IPS-NIHi7 (cell line): ENCODE measurements at regions not wholly inside any gene's neighbourhood (a gene's known extent, or its start where the extent isn't known, plus 50 kb on each side); places are given as distances from the start of the nearest gene placed in this dataset.

Source experiments
- DNase-seq: peaks from one replicate; pipeline ENCODE4 v3.0.0; 2012; ENCODE audit warnings: mixed read lengths; ENCODE audit errors: extremely low spot score

DNA sequence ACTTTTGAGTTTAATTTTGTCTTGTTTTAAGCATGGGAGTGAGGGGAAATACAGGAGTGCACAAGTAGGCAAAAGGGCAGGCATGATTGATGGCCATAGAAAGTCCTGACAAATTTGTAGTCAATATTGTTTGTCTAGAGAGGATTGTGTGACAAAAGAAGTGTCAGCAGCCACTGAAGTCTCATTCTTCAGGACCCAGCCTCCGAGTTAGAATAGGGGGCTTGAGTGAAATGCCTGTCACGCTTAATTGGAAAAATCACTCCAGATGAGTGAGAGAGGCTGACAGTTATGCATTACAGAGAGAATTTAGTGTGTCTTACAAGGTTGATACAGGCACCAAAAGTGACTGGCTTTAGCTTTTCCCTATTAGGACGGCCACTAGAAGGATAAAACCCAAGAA is 81.9 kb upstream of the RPS23 start:
- DNase-seq, result no peak

DNA sequence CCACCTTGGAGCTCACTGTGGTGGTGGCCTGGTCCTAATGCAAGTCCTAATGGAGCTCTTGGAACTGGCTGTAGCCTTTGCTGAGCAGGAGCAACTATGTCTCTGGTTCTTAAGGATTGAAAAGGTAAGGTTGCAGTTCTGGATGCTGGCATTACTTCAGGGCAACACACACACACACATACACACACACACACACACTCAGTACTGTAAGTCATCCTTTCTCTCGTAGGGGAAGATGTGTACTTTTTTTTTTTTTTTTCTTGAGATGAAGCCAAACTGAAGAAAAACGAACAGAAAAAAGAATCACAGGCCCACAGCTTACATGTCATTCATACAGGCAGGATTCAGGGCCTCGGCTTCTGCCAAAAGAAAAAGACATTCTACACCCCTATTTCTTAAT is 81.1 kb upstream of the RPS23 start:
- DNase-seq, result no peak

DNA sequence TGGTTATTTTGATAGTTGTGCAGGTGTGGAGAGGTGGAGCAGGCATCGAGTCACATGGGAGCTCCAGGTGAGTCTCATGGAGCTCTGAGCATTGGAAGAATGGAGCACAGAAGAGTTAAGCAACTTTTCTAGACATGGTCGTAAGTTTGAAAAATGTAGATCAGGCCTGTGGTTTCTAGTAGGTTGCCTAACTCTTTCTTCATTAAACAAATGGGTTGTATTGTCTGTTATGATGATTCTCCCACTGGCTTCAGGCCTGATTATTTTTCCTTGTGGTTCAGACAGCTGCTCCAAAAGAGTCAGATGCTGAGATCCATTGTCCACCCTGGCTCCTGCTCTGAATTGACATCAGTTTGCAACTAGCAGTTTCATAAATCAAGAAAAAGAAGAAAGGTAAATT is 80.3 kb upstream of the RPS23 start:
- no peak for DNase-seq

DNA sequence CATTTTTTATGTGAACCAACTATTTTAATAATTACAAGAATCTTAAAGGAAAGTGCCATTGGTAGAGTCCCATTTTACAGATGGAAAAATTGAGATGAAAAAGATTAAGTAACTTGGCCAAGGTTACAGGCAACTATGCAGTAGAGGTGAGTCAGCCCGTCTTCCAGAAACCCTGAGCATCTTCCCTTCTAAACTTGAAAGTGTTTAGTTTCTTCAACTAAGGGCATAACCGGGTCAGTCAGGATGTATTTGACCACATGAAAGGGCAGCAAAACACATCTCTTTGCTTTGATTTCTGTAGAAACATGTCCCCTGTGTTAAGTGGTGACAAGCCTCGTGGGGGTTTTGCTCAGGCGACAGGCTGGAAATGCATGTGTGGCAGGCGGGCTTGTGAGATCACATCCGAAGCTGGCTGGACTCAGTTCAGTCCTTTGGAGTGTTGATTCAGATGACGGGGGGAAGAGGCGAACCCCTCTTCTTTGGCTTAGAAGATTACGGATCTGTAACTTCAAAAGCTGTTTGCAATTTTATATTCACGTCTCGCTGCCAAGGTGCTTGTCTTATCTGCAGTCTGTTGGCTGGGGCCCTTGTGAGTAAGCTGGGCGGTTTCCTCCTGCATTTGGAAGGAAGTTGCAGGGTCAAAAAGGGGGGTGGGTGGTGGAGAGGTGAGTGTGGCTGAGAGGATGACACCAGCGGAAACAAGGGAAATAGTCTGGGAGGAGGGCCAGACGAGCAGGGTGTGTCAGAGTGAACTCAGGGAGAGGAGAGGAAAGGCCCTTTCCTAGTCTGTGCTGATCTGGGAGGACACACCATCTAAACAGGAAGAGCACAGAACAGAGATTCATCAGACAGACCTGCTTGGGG is 78.9 kb upstream of the RPS23 start:
- DNase-seq, result peak; percentile 39

DNA sequence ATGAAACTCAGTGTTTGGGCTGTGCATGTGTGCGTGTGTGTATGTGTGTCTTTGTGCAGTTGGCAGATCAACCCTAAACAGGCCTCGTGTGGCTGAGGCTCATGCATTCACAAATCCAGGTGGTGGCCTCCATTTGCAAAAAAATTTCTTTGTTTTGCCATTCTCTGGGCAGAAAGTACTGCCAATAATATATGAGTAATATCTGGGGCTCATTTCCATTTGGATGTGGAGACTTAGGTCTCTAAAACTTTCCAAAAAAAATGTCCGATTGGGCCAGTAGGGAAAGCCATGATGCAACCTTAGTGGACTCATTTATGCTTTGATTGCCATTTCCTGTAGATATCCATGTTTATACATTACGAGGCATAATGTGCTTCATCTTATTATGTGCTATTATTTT is 77.9 kb upstream of the RPS23 start:
- DNase-seq, result no peak

DNA sequence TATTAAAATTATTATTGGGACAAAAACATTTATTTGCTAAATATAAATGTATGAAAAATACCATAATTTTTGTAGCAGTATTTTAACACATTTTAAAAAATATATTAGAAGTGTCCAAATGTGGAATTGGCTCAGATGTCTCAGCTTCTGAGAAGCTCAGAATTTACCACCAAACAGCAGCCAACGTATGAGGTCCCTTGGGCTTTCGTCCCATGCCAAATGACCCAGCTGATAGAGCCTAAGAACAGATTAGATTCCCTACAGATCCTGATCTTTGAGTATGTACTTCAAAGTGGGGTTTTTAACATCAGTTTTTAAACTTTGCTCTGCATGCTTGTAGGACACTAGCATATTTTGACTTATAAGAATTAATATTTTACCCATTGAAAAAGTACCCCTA is 77.3 kb upstream of the RPS23 start:
- DNase-seq, result no peak

DNA sequence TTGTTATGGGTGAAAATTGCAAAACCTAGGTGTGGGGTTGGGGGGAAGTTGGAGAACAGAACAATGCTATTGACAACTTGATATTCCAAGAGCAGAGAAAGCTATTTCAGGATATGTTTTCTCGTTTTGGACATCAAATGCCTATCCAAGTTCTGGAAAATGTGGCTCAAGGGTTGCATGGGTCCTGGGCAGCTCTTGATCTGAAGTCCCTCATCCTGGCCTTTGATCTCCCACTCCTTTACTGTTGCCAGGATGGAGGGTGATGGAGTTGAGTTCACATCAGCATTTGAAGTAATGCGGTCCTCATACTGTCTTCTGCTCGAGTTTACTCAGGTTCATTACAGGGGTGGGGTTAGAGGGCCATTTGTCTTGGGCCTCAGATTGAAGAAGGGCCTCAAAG is 76.9 kb upstream of the RPS23 start:
- no peak for DNase-seq

DNA sequence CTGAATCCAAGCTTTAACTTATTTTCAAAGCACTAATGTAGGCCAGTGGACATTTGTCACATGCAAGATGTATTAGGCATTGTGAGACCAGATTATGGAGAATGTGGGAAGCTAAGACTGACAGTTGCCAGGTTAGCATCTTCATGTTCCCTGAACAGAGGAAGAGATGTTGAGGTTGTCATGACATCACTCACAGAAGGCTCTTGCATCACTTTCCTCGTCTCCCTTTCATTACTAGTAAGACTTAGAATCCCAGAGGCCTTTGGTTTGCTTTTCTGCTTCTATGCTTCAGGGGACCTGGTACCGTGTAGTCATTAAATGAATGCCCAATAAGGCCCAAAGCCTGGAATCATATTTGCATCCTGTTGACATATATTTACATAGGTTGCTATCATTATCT is 76.4 kb upstream of the RPS23 start:
- no peak for DNase-seq

DNA sequence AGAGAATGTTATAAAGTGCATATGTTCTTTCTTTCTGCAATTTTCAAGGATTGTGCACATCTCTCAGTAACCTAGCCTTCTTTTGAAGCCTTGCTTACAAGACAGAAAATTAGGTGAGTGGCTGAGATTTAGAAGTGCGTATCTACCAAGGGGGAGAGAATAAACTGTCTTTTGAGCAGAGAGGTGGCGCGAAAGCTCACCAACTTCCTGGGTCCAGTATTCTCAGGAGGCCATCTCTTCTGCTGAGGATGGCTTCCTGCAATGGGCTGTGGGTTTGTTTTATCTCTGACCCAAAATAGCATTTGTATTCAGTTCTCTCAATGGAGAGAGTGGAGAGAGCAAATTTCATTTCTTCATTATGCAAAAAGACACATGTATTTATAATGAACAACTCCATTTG is 75.4 kb upstream of the RPS23 start:
- no peak for DNase-seq

DNA sequence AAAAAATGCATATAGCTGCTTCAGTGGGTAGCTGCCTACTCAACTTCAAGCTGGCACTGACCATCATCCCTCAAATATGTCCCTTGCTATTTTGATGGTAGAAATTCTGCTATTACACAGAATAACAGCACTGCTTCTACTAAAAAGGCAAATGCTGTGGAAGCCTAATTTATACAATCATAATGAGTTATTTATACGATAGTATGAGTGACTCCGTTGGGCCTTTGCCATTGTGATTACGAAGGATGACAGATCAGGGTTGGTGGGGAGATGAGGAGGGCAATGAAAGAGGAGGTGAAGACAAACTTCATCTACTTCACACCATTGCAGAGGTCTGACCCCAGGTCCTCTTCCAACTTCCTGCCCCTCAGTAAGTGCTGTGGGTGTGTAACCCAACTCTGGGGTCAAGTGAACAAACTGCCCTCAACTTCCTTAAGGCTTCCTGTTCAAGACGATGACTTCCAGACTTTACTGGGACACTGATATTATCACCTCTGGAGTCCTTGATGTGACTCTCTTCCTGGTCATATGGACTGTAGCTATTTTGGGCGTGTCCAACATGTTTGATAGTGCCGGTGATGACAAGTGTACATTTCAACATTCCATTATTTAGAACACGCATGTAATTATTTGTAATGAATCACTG is 74.1 kb upstream of the RPS23 start:
- DNase-seq, result no peak

DNA sequence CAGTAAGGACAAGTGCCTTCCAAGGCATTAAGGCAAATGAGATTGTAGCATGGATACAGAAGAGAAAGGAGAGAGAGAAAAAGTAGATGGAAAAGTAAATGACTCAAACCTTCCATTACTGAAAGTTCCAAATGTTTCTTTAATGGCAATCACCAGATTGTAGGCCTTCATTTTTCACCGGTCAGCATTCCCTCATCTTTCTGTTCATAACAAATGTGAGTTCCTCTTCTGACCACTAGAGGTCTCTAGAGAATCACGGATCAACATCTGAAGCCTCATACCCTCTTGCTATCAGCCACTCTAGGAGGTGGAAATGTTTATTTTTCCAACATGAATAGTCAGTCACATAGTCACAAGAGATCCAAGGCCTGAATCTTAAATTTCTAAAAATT is 73.6 kb upstream of the RPS23 start:
- DNase-seq, result peak; percentile 71

DNA sequence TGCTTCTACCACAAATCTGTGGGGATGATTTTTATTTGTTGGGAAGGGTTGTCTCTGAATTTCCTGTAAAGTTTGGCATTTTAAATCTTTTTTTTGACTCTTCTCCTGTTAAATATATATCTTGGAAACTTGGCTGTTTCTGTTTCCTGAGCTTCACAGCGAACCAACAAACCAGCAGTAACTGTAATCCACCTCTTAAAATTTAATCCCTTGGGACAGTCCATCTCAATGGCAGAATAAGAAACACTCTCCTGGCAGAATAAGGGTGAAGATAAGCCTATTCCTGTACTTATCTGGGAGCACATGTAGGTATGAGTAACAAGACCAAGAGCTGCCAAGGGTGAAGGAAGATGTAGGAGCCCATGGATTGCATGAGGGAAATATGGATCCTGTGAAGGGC is 73.1 kb upstream of the RPS23 start:
- no peak for DNase-seq

DNA sequence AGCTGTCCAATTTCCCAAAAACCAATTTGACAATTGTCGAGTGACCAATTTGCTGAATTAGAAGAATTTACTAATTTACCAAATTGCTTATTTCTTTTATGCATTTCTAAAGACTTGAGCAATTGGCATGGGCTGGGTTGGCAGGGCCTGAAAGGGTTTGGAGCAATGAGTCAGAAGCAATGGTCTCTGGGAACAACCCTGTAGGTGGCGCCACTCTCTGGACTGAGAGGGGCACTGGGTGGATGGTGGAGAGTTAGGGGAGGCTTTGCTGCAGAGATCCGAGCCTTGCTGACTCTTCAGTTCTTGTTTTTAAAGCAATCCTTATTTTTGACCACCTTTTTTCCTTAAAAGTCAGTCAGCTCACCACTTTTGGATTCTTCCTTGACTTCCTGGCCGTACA is 71.5 kb upstream of the RPS23 start:
- peak; percentile 80 for DNase-seq

DNA sequence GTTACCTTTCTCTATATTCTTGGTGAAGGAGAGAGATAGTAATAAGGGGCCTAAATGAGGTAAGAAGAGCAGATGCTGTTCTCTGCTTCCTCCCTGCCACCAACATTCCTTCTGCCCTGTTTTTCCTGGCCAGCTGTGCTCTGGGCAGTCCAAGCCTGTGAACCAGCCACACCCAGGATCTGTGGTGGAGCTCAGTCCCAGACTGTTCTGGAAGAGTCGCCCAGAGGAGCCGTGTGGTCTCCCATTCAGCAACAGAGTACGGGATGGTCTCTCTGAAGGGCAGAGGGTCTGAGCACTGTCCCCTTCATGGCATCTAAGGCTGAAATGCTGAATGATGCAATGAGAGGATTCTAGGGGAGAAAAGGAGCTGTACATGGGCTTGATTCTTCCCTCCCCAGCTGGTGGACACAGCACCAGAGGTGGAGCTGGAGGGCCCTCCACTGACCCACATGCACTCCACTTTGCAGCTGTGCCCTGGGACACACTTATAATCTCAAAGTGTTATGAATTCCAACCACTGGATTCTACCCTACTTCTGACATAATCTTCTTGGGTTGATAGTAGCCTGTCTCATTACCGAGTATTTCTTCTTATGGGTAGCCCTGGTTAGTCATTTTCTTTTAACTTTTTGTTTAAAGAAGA is 70.8 kb upstream of the RPS23 start:
- DNase-seq, result no peak

DNA sequence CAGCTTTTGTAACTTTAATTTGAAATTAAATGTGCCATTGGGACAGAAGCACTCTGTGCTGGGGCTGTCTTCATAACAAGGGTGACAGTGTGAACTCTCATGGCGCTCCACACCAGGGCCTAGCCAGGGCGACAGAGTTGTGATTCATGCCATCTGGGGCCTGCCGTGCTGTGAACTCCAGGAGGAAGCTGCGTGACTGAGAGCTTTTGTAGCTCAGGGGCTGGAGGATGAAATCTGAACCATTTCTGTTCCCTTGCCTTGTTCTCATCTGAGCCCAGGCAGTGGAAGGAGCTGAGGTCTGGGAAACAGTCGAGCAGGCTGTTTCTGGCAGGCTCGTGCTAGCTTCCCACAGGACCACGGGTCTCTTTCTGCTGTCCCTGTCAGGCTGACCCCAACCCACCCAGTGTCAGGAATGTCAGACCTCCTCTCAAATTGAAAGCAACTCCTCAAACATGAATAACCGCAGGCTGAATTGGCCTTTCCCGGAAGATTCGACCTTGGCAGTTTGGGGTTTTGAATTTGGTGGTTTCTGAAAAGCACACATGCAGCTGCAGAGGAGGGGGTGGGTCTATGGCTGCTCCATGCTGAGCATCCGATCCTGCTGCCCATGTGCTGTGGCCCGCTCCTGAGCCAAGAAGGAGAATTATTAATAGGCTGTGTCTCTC is 69.2 kb upstream of the RPS23 start:
- DNase-seq, result peak; percentile 35

DNA sequence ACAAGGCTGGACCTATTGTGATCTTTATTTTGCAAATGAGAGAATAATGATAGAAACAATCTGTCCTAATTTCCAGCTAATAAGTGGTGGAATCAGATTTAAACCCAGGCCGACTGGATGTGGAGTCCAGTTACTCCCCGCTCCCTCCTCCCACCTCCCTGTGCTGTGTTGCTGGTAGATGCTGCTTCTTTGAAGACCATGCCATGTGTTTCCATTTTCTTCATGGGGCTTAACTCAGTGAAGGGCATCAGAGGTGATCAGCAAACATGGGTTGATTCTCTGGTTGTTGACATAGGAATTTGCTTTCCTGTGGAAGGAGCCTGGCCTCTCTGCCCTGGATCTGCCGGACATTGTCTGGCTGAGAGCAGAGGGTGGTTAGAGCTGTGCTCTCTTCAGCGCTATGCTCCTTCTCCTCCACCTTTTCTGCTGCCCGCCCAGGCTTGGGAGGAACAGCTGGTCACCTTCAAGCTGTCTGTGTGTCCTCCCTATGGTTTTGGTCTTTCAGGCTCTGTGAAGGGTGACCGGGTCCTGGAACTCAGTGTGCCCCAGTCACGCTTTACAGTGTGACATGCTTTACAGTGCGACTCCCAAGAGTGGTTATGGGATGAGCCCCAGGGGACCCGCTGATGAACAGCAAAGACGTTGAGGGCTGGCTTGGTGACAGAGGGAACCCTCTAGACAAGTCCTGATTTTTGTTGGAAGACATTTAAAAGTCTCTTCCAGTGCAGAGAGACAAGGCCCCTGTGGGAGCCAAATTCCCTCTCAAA is 68.4 kb upstream of the RPS23 start:
- no peak for DNase-seq

DNA sequence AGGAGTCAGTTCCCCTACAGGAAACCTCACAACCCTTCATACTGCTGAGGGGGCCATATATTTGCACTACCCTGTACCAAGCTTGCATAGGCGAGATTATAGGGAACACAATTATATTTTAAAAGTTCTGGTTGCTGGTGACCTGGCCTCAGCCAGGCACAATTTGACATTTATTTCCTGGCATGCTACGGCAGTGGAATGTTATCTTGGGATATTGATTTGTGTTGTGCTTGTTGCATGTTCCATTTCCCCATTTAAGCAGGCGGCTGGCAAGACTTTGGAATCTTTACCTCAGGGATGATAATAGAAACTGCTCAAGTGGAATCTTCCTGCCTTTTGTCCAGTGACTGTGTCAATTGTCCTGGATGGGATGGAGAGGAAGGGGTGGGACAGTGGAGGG is 67.0 kb upstream of the RPS23 start:
- DNase-seq, result no peak

DNA sequence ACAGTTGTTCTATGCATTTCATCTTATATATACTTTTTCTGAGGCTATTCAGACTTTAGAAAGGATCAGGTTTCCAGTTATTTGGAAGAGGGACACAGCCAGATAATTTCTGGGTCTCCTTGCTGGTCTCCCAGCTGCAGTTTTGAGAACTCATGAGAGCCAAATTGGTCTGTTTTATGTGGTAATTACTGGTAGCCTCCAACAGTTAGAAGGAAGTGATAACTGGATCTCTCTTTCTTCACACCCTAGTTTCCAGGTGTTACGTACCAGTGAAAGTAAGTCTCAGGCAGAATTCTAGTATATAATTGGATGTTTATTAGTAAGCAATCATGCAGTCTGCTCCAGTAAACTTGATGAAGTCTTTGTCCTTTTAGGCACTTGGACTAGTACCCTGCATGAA is 63.2 kb upstream of the RPS23 start:
- no peak for DNase-seq

DNA sequence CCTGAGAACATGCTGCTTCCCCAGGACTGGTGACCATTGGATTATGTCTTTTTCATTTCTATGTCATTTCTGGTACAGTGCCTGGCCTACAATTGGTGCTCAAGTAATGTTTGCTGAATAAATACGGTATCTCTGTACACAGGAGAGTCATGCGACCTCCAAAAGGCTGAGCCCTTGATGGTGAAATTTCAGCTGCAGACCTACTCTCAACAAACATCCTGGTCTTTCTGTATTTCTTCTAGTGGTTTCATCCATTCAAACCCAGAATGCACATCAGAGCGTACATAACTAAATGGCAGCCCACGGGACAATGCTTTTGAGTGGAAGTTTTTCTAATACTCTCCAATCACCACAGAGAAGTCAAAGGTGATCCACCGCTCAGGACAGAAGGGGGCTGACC is 62.6 kb upstream of the RPS23 start:
- no peak for DNase-seq

DNA sequence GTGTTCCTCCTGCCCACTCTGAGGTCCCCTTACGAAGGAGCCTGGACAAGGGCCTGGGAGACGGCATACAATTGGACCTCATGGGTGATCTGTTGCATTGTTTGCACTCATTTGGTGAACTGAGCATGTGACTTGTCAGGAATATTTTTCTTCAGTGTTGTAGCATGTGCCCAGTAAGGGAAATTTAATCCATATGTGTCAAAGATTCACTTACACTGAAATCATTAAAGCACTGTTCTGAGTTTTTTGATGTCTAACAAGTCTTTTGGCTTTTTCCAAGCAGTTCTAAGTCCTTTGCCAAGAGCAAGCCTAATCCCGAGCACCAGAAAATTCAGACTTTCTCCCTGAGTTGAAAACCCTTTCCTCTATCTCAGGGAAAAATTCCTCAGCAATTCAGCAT is 61.6 kb upstream of the RPS23 start:
- no peak for DNase-seq

DNA sequence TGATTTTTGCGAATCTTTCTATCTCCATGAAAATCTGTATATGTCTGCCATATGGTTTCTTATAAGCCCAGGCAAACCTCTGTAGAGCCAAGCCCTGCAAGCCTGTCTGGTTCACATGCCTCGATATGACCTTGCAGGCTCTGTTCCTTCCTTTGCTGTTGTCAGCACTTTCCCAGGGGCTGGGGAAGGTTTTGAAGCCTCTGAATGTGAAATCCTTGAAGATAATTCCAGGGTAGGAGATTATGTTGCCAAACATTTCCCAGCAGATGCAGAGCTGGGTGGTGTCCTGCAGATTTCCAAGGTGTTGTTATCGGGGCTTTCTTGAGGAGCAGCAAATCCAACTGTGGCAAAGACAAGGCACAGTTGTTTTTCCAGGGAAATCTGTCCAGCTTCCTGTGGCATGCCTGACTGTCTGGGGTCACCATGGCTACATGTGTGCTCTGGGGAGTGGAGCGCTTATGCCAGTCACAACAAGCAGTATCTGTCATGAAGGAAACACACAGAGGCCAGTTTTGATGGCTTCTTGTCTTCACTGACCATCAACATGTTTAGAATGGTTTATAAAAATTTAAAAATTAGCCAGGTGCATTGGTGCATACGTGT is 60.7 kb upstream of the RPS23 start:
- DNase-seq, result no peak
